Medulla oblongata (tissue), 1 donor: ENCODE measurements at regions not wholly inside any gene's neighbourhood (a gene's known extent, or its start where the extent isn't known, plus 50 kb on each side); places are given as distances from the start of the nearest gene placed in this dataset.
"Not testable (repeated sequence)": the region's sequence is repeated elsewhere in the genome, so short reads cannot be mapped to it uniquely, and the experiment has no call there.

Experiments used
- DNase-seq: peaks from one replicate; pipeline ENCODE4 v3.0.0-alpha.2; 2015; ENCODE audit errors: extremely low spot score

- no peak for DNase-seq
Measured at GRCh38 chr4:84379917-84380641, 119.0 kb downstream of the NKX6-1 start.

DNA sequence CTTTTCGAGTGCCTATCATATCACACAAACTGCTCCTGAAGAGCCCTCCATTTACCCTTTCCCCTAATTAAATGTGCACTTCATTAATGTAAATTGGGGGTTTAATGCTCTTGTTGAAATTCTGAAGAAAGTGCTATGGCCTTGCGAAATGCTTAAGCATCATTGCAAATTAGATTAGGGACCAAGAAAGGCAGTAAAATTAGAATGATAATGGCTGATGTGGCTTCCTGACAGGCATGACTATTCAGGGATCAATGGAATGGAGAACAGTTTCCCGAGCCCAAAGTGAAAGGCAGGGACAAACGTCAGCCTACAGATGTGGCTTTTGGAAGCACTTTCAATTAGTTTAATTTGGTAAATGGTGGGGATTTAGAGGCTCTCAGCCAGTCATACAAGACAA is 120.1 kb downstream of the NKX6-1 start:
- no peak for DNase-seq

- no peak for DNase-seq
Measured at GRCh38 chr4:84378356-84378755, 120.7 kb downstream of the NKX6-1 start.

DNA sequence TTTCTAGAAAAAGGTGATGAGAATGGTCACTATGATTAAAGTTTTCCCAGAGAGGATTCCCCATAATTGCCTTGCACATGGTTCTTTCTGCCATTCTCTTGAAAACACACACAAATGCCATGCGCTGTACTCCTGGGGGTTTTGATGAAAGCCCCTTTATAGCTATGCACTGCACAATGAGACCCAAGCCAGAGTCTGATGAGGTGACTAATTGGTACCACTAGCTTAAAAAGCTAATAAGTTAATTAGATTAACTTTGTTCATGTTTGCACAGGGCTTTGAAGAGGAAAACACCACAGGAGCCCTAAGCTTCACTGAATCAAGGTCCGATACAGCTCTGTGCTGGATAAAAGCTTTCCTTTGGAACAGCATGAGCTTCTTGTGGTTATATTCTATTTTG is 132.2 kb downstream of the NKX6-1 start:
- no peak for DNase-seq

DNA sequence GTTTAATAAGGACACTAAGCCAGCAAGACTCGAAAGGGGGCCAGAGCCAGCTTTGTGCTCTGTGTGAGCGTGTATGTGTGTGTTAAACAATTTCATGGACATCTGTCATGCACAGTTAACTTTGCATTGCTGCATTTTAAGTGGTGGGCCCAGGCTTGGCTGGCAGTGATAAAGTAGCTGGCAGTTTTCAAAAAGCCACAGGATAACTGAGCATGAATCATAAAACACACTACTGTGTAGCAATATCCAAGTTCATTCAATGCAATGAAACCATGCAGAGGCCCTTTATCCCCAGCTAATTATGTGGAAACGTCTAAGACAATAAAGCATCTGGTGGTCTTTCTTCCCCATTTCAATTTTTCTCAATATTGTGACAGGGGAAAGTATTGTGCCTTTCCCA is 132.9 kb downstream of the NKX6-1 start:
- DNase-seq = no peak

- no peak for DNase-seq
Measured at GRCh38 chr4:84362896-84363655, 136.0 kb downstream of the NKX6-1 start.

- no peak for DNase-seq
Measured at GRCh38 chr4:84342161-84342560, 156.9 kb downstream of the NKX6-1 start.

DNA sequence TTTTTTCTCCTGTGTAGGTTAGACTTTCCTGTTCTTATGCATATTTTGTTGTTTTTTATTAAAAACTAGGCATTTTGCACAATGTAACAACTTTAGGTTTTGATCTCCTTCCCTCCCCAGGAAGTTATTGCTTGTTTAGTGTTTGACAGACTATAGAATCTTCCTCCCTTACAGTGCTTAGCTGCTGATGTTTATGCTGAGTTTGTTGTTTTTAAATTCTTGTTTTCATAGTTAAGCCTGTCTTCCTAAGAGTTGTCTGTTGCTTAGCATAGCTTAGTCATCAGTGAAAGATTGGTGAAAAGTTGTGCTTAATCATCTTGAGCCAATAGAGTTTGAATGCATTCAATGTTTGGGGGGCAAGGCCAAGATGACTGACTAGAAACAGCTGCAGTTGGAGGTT is 157.5 kb downstream of the NKX6-1 start:
- DNase-seq = no peak

- DNase-seq = no peak
Measured at GRCh38 chr4:84338367-84338766, 160.7 kb downstream of the NKX6-1 start.

DNA sequence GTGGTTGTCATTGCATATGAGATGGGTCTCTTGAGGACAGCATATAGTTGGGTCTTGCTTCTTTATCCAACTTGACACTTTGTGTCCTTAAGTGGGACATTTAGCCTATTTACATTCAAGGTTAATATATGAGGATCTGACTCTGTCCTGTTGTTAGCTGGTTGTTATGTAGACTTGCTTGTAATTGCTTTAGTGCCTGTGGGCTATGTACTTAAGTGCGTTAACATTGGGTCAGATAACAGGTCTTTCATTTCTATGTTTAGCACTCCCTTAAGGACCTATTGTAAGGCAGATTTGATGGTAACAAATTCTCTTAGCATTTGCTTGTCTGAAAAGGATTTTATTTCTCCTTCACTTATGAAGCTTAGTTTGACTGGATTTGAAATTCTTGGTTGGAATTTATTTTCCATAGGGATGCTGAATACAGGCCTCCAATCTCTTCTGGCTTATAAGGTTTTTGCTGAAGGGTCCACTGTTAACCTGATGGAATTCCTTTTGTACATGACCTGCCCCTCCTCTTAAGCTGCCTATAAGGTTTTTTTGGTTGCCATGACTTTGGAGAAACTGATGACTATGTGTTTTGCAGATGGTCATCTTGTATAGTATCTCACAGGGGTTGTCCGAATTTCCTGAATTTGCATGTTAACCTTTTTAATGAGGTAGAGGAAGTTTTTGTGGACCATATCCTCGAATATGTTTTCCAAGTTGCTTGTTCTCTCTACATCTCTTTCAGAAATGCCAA is 162.0 kb downstream of the NKX6-1 start:
- DNase-seq = no peak

DNA sequence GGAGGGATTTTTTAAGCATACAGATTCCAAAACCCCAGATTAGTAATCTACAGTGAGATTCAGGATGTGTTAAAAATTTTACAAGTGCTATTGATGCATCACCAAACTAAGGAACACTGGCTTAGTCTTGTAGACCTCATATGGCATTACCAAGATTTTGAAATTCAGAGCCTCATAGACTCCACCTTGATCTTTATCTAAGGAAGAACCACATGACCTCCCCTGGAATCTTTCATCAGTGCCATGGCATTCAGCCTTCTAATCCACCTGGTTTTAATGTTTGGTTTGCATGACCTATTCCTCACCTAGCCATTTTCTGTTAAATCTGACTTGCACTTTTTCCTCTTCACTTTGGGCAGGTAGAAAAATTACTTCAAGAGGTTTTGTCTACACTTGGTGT is 171.6 kb downstream of the NKX6-1 start:
- DNase-seq = no peak

DNA sequence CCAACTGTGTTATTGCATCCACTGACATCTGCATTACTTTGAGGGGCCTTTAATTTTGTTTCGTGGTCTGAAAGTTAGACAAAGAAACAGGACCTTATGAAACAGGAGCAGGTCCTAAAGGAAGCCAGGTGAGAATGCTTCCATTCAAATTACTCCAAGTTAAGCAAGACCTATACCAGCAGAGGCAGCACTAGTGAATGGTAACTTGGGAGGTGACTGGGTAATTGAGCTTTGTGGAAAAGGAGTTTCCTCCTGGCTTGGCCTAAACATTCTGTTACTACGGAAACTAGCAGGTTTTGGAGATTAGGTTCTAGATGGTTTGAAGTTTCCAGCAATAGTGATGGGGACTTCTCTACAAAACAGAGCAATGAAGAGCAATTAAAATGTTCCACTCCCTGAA is 173.5 kb downstream of the NKX6-1 start:
- DNase-seq = no peak

- DNase-seq = peak; percentile 14
Measured at GRCh38 chr4:84324303-84325245, 174.5 kb downstream of the NKX6-1 start.

DNA sequence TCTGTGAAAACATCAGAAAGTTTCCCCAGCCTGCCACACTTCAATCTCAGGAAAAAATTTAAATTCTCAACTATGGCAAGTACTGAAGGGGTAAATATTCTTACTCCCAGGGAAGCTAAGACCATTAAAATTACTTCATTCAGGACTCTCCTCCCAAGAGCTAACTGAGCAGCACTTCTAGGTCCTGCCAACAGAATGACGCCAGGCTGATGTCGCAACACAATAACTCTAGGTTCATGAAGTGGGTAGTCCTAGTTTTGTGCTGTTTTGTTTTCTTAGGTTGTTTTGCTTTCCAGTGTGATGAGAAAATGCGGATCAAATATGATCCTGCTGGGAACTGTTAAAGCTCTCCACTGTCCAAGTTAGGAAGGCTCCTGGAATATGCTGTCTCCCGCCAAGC is 180.0 kb downstream of the NKX6-1 start:
- peak; percentile 11 for DNase-seq

DNA sequence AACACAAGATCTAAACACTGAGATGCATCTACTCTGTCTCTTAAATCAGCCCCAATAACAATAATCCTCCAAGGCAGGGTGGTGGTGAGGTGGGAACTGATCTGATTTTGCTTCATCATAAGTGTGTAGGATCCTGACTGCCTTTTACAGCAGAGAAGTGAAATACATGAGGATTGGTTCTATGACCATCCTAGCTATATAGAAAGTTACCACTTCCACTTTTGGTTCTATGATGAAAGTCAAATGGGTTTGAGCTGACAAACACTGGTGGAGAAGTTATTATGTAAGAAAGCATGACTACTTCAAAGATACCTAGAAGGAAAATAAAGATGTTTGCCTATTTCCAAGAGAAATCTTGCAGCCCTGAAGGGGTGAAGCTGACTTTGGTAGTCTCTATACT is 181.6 kb downstream of the NKX6-1 start:
- no peak for DNase-seq

- no peak for DNase-seq
Measured at GRCh38 chr4:84312426-84313012, 186.6 kb downstream of the NKX6-1 start.

DNA sequence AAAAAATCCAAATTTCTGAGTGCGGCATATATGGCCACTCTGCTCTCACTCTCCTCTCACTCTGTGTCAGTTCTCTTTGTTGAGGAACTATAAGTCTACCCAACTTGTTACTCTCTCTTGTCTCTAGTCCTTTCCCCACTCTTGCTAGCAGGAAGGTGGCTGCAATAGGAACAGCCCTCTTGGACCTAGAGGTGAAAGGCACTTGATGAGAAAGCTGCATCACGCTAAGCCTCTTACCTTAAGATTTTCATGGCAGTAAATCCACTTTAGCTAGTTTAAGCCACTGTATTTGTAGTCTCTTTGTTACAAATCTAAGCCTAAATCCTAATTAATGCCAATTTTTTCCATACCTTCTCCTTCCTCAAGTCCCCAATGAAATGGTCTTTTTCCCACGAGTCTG is 189.9 kb downstream of the NKX6-1 start:
- no peak for DNase-seq

DNA sequence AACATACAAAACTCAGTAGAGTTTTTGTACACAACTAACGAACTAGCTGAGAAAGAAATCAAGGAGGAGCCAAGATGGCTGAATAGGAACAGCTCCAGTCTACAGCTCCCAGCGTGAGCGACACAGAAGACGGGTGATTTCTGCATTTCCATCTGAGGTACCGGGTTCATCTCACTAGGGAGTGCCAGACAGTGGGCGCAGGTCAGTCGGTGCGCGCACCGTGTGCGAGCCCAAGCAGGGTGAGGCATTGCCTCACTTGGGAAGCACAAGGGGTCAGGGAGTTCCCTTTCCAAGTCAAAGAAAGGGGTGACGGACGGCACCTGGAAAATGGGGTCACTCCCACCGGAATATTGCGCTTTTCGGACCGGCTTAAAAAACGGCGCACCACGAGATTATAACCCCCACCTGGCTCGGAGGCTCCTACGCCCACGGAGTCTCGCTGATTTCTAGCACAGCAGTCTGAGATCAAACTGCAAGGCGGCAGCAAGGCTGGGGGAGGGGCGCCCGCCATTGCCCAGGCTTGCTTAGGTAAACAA is 200.3 kb downstream of the NKX6-1 start:
- DNase-seq = not testable (repeated sequence)

DNA sequence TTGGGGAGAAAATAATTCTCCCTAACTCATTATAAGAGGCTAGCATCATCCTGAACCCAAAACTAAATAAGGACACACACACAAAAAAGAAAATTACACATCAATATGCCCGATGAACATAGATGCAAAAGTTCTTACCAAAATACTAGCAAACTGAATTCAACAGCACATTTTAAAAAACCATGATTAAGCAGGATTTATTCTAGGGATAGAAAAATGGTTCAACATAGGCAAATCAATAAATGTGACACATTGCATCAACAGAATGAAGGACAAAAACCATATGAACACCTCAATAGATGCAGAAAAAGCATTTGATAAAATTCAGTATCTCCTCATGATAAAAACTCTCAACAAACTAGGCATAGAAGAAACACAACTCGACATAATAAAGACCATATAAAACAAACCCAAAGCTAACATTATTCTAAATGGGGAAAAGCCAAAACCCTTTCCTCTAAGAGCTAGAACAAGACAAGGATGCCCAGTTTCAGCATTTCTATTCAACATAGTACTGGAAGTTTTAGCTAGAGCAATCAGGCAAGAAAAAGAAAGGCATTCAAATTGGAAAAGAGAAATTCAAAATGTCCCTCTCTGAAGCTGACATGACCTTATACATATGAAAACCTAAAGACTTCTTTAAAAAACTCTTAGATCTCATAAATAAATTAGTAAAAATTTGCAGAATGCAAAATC is 200.9 kb downstream of the NKX6-1 start:
- no peak for DNase-seq

DNA sequence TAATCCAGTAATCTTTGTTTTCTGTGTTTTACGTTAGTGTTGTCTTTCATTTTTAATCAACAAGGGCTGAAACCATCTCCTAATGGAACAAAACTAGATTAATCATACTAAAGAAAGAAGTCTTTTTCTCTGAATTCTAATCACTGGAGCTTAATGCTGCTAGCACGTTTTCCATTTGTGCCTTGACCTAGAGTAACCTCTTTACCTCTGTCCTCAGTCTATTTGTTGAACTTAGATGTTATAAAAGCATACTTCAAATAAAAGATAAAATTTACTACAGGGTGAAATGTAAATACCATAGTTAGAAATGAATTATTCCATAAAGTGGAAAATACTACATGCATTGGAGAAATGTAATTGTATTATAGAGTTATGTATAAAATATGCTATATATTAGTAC is 207.1 kb downstream of the NKX6-1 start:
- DNase-seq = no peak
